ENCODE measurements at regions not wholly inside any gene's neighbourhood (a gene's known extent, or its start where the extent isn't known, plus 50 kb on each side); places are given as distances from the start of the nearest gene placed in this dataset.

GRCh38 chr18:64240316-64240715, 91.4 kb upstream of the LINC00305 start:
- Histone ChIP-seq H3K9ac (ENCODE audit: insufficient read depth, low read depth, low read length) (no peak overlapping the region), H3K27ac (ENCODE audit: extremely low read length, insufficient read depth, low read length) (no peak overlapping the region), H3K4me1 (ENCODE audit: insufficient read depth, low read length) (no peaks in the 10 kb centered on the region), H3K79me2 (ENCODE audit: insufficient read depth, low read length) (no peaks in the 10 kb centered on the region), H4K20me1 (ENCODE audit: insufficient read depth, low read length) (no peaks in the 10 kb centered on the region), H3K4me2 (ENCODE audit: low read depth, low read length) (no peak overlapping the region), H3K9me3 (ENCODE audit: low read length) (peaks cover 19% of the 10 kb centered on the region; the same call in 1 of the 2 replicates), H3K27me3 (ENCODE audit: control insufficient read depth in 1 of 2, insufficient read depth in 2 of 2, low read length in 2 of 2) (no peaks in the 10 kb centered on the region; a peak in 1 of 5 replicates), H3K4me3 (replicated peaks in 1 of 3; ENCODE audit: insufficient read depth in 1 of 3, low read depth in 2 of 3, low read length in 3 of 3) (no peak overlapping the region), H3K36me3 (replicated peaks in 1 of 2; ENCODE audit: control insufficient read depth in 1 of 2, insufficient read depth in 2 of 2, low read length in 2 of 2) (no peaks in the 10 kb centered on the region), H2AFZ (ENCODE audit: low read length) (no peak overlapping the region)
- in situ Hi-C loops (cut with HindIII; ENCODE audit: extremely low pct_ligation_motif_present, low pct_unique_long_range_greater_than_20kb): no loop called here
- FAIRE-seq (no peak), ATAC-seq (no peak), DNase-seq (ENCODE audit: low spot score) (no peak)
- TF ChIP-seq ZNF75D (CRISPR knock-in tag; IDR thresholded peaks at IDR 0.05; ENCODE audit: borderline replicate concordance) (no peak), ZNF260 (CRISPR knock-in tag; IDR thresholded peaks at IDR 0.05; ENCODE audit: borderline replicate concordance, low read depth) (no peak), KAT8 (CRISPR knock-in tag; IDR thresholded peaks at IDR 0.05) (no peak), ELF4 (CRISPR knock-in tag; IDR thresholded peaks at IDR 0.05; ENCODE audit: borderline replicate concordance) (no peak), ZSCAN20 (CRISPR knock-in tag; IDR thresholded peaks at IDR 0.05; ENCODE audit: borderline replicate concordance) (no peak), SRSF1 (optimal IDR thresholded peaks at IDR 0.05; ENCODE audit: low read depth, low read length) (no peak), ZNF180 (CRISPR knock-in tag; IDR thresholded peaks at IDR 0.05; ENCODE audit: borderline replicate concordance, low read depth) (no peak), HNRNPL (IDR thresholded peaks at IDR 0.05; ENCODE audit: low read depth, low read length) (no peak), AGO2 (optimal IDR thresholded peaks at IDR 0.05; ENCODE audit: low read depth, low read length) (no peak), GLI4 (CRISPR knock-in tag; IDR thresholded peaks at IDR 0.05; ENCODE audit: borderline replicate concordance) (no peak), MEF2D (CRISPR knock-in tag; IDR thresholded peaks at IDR 0.05) (no peak), SALL2 (CRISPR knock-in tag; IDR thresholded peaks at IDR 0.05) (no peak), TEAD2 (CRISPR knock-in tag; IDR thresholded peaks at IDR 0.05) (no peak)
- TF ChIP-seq, protein P1, sequence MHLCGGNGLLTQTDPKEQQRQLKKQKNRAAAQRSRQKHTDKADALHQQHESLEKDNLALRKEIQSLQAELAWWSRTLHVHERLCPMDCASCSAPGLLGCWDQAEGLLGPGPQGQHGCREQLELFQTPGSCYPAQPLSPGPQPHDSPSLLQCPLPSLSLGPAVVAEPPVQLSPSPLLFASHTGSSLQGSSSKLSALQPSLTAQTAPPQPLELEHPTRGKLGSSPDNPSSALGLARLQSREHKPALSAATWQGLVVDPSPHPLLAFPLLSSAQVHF (CRISPR knock-in tag; IDR thresholded peaks at IDR 0.05): no peak
- TF ChIP-seq, protein P2, sequence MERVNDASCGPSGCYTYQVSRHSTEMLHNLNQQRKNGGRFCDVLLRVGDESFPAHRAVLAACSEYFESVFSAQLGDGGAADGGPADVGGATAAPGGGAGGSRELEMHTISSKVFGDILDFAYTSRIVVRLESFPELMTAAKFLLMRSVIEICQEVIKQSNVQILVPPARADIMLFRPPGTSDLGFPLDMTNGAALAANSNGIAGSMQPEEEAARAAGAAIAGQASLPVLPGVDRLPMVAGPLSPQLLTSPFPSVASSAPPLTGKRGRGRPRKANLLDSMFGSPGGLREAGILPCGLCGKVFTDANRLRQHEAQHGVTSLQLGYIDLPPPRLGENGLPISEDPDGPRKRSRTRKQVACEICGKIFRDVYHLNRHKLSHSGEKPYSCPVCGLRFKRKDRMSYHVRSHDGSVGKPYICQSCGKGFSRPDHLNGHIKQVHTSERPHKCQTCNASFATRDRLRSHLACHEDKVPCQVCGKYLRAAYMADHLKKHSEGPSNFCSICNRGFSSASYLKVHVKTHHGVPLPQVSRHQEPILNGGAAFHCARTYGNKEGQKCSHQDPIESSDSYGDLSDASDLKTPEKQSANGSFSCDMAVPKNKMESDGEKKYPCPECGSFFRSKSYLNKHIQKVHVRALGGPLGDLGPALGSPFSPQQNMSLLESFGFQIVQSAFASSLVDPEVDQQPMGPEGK (CRISPR knock-in tag; IDR thresholded peaks at IDR 0.05): no peak
- TF ChIP-seq, protein P3, sequence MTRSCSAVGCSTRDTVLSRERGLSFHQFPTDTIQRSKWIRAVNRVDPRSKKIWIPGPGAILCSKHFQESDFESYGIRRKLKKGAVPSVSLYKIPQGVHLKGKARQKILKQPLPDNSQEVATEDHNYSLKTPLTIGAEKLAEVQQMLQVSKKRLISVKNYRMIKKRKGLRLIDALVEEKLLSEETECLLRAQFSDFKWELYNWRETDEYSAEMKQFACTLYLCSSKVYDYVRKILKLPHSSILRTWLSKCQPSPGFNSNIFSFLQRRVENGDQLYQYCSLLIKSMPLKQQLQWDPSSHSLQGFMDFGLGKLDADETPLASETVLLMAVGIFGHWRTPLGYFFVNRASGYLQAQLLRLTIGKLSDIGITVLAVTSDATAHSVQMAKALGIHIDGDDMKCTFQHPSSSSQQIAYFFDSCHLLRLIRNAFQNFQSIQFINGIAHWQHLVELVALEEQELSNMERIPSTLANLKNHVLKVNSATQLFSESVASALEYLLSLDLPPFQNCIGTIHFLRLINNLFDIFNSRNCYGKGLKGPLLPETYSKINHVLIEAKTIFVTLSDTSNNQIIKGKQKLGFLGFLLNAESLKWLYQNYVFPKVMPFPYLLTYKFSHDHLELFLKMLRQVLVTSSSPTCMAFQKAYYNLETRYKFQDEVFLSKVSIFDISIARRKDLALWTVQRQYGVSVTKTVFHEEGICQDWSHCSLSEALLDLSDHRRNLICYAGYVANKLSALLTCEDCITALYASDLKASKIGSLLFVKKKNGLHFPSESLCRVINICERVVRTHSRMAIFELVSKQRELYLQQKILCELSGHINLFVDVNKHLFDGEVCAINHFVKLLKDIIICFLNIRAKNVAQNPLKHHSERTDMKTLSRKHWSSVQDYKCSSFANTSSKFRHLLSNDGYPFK (CRISPR knock-in tag; IDR thresholded peaks at IDR 0.05; ENCODE audit: borderline replicate concordance): no peak
- POLR2A ChIA-PET: no interaction called here
- intact Hi-C loops (cut with micrococcal nuclease; ENCODE audit: unreplicated experiment): no loop called here
- CTCF ChIA-PET (ENCODE audit: low intra/inter-chr PET ratio, low total read pairs): no interaction called here
- 1% methylated on average over 3 of the region's 3 CpGs for WGBS (ENCODE audit: low lambda C conversion rate)
- no TSS peak for BruUV-seq (replicated peaks)
